ENCODE measurements at regions not wholly inside any gene's neighbourhood (a gene's known extent, or its start where the extent isn't known, plus 50 kb on each side); places are given as distances from the start of the nearest gene placed in this dataset.

DNA sequence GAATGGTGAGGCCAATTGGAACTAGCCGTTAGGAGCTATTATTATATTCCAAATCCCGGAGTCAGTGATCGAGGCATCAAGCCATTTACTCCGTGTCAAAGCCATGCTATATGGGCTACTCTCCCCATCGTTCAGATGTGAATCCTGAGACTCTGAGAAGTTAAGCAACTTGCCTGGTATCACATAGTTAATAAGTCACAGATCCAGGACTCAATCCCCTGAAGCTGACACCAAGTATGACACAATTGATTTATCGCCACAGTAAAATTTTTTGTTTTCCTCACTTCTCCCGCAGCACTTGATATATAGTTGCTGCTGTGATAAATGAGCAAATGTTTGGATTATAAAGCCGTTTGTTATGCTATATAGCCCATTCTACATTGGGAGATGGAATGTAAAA is 50.8 kb upstream of the TSHZ2 start:
- DNase-seq (ENCODE audit: low read depth), result no peak

DNA sequence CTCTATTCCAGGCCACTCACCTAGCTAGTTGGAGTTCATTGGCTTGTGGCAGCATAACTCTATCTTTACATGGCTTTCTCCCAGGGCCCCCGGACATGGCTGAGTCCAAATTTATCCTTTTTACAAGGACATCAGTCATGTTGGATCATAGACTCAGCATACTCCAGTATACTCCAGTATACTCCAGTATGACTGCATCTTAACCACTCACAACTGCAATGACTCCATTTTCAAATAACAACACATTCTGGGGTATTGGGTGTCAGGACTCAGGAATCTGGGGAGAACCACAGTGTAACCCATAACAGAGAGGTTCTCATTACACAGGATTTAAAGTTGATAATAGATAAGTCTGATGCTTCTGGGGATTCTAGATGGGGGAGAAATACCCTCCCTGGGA is 53.8 kb upstream of the TSHZ2 start:
- no peak for DNase-seq (ENCODE audit: low read depth)

GRCh38 chr20:52915564-52915963 is 56.6 kb upstream of the TSHZ2 start:
- no peak for DNase-seq (ENCODE audit: low read depth)

GRCh38 chr20:52914870-52915269 is 57.3 kb upstream of the TSHZ2 start:
- no peak for DNase-seq (ENCODE audit: low read depth)

- DNase-seq (ENCODE audit: low read depth), result no peak
Observed at GRCh38 chr20:52913650-52914387, 58.3 kb upstream of the TSHZ2 start.

- DNase-seq (ENCODE audit: low read depth), result no peak
Observed at GRCh38 chr20:52905241-52905994, 66.7 kb upstream of the TSHZ2 start.

DNA sequence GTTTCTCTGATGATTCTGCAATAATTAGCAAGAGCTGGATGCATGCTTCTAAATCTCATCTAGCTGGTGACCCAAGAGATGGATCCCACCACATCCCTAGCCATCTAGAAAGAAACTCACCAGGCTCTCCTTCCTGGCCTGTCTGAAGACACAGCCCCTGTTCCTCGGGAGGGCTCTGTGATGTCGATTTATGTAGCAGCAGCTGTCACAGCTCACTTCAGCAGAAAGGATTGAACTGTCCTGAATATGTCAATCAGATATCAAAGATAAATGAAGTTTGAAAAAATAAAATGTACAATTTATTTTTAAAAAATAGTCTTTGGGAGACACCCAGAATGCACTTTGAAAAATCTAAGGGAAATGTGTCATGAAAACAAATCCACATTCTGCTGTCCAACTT is 67.3 kb upstream of the TSHZ2 start:
- DNase-seq (ENCODE audit: low read depth), result no peak

- no peak for DNase-seq (ENCODE audit: low read depth)
Observed at GRCh38 chr20:52899041-52899608, 73.0 kb upstream of the TSHZ2 start.

GRCh38 chr20:52896348-52896747 is 75.8 kb upstream of the TSHZ2 start:
- no peak for DNase-seq (ENCODE audit: low read depth)

GRCh38 chr20:52895701-52896100 is 76.5 kb upstream of the TSHZ2 start:
- DNase-seq (ENCODE audit: low read depth), result no peak

- DNase-seq (ENCODE audit: low read depth), result no peak
Observed at GRCh38 chr20:52895235-52895634, 76.9 kb upstream of the TSHZ2 start.

GRCh38 chr20:52893498-52893897 is 78.7 kb upstream of the TSHZ2 start:
- DNase-seq (ENCODE audit: low read depth), result no peak

DNA sequence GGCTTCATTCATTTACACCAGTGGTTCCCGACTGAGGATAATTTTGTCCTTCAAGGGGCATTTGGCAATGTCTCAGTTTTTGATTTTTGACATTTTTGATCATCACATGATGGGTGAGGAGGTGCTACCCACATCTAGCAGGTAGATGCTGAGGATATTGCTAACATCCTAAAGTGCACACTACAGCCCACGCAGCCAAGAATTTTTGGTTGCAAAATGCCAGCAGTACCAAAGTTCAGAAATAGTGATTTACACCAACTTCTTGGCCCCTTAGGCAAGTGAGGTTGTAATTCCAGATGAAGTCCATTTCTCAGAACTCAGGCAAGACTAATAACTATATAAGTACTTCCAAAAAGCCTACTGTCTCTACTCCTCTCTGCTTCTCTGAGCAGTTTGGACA is 80.1 kb upstream of the TSHZ2 start:
- DNase-seq (ENCODE audit: low read depth), result no peak

- no peak for DNase-seq (ENCODE audit: low read depth)
Observed at GRCh38 chr20:52890130-52890529, 82.0 kb upstream of the TSHZ2 start.

DNA sequence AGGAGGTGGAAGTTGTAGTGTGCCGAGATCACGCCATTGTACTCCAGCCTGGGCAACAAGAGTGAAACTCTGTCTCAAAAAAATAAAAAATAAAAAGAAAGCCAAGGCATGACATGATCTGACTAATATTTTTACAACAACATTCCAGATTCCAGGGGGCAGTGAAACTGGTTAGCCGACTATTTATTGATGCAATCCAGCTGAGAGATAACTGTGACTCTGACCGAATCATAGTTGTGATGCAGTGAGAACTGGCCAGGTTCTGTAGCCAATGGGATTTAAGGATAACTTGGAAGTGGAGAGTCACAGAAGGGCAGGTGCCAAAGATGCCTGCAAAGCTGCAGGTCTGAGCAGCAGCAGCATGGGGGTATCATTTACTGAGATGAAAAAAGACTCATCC is 82.9 kb upstream of the TSHZ2 start:
- DNase-seq (ENCODE audit: low read depth), result no peak

- DNase-seq (ENCODE audit: low read depth), result no peak
Observed at GRCh38 chr20:52888096-52888495, 84.1 kb upstream of the TSHZ2 start.

DNA sequence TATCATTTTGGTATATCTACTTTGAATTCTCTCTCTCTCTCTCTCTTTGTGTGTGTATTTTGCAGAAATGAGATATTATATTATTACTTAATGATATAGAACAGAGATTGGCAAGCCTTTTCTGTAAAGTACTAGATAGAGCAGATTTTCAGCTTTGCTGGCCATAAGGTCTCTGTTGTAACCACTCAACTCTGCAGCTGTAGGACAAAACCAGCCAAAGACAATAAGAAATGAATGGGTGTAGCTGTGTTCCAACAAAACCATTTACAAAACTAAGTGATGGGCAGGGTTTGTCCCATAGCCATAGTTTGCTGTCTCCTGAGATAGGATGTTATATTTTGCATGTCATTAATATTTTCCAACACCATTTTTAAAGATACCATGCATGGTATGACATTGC is 91.2 kb upstream of the TSHZ2 start:
- no peak for DNase-seq (ENCODE audit: low read depth)

DNA sequence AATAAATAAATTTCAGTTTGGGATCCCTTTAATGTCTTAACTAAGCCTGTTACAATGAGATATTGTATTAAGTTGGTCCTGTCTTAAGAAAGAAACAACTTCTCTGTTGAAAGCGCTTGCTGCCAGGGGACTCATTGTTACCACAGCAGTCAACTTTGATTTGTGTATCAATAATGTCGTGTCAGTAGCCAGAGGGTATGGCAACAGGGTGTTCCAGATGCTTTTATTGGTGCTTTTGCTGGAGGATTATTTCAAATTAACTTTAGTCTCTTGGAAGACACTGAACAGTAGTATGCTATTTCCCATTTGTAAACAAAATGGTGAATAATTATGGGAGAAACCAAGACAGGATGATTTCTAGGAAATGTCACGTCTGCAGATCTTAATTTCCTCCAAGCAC is 91.9 kb upstream of the TSHZ2 start:
- DNase-seq (ENCODE audit: low read depth), result no peak

DNA sequence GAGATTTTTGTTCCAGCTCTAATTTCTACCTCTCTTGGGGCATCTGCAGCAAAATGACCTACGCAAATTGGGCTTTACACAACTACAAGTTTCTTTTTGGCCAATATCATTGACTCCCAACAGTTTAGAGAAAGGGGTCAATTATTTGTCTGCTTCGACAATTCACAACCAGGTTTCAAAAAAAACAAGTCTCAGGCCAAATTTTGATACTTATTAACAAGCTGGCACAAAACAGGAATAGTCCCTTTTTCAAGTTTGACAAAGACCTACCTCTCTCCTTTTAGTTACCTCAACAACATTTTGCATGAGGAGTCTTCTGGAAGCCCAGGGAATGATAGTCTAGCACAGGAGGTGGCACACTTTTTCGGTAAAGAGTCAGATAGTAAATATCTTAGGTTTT is 97.9 kb upstream of the TSHZ2 start:
- DNase-seq (ENCODE audit: low read depth), result no peak

DNA sequence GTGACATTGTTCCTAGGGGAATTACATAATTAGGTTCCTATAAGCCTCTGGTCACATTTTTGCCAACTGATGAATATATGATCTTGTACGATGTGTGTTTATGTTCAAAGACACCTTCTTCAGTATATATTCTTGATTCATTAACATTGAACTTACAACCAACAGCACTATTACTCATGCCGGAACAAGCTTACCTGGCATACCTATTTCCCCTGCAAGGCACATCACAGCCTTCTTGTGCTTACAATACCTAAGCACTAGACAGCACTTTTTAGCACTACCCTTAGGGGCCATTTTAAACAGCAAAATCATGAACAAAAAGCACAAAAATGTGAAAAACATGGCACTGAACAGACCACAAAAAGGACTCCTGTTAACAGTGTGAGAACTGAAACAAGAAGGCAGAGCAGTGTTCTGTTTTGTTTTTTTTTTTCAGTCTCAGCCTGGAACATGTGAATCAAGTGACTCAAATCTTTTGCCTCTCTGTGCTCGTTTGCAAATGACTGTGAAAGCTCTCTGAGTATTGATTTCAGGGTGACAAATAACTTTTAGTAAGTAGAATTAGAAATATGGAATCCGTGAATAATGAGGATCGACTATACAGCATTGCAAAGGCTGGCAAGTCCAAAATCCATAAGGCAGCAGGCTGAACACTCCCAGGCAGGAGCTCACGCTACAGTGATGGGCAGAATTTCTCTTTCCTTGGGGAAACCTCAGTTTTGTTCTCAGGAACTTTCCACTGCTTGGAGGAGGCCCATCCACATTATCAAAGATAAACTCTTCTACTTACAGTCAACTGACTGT is 102.3 kb upstream of the TSHZ2 start:
- no peak for DNase-seq (ENCODE audit: low read depth)

GRCh38 chr20:52869276-52869675 is 102.9 kb upstream of the TSHZ2 start:
- no peak for DNase-seq (ENCODE audit: low read depth)

GRCh38 chr20:52867305-52867704 is 104.9 kb upstream of the TSHZ2 start:
- no peak for DNase-seq (ENCODE audit: low read depth)
